Kidney (tissue), 13 donors: ENCODE measurements at regions not wholly inside any gene's neighbourhood (a gene's known extent, or its start where the extent isn't known, plus 50 kb on each side); places are given as distances from the start of the nearest gene placed in this dataset.

ENCODE experiments used
- DNase-seq, 5 donors: peaks; one replicate each; pipeline ENCODE4 v3.0.0-alpha.2; 2013 to 2020
- FAIRE-seq: peaks from 2 replicates; lab custom pipeline; 2012; peaks lifted over from hg19 to GRCh38; lab: Jason Lieb, UNC
- H3K27ac ChIP-seq, 2 donors: one replicate each; pipeline ENCODE4 v1.7.0; 2013; ENCODE audit warnings: low read depth in 2 of 2, low read length in 2 of 2, inconsistent platforms in 1 of 2
- H3K27me3 ChIP-seq: one replicate; pipeline ENCODE4 v1.7.1; 2013; ENCODE audit warnings: low read length, inconsistent platforms; ENCODE audit not compliant: control insufficient read depth, insufficient read depth
- H3K36me3 ChIP-seq, 3 donors: one replicate each; pipeline versions ENCODE4 v1.7.0 to v1.7.1; 2013; ENCODE audit warnings: low read length in 3 of 3, control low read depth in 1 of 3, inconsistent platforms in 1 of 3; ENCODE audit not compliant: insufficient read depth in 3 of 3, control insufficient read depth in 2 of 3
- H3K4me1 ChIP-seq, 3 donors: one replicate each; pipeline versions ENCODE4 v1.7.0 to v1.7.1; 2013; ENCODE audit warnings: low read length in 3 of 3, inconsistent platforms in 1 of 3, low read depth in 1 of 3; ENCODE audit not compliant: control insufficient read depth in 2 of 3, insufficient read depth in 2 of 3
- H3K4me3 ChIP-seq, 3 donors: one replicate each; pipeline versions ENCODE4 v1.7.0 to v1.8.1; 2013; ENCODE audit warnings: low read length in 3 of 3, control low read depth in 1 of 3, inconsistent platforms in 1 of 3
- H3K9ac ChIP-seq, 3 donors: one replicate each; pipeline versions ENCODE4 v1.7.0 to v1.7.1; 2013; ENCODE audit warnings: low read length in 3 of 3, control low read depth in 1 of 3, inconsistent platforms in 1 of 3
- H3K9me3 ChIP-seq, 3 donors: one replicate each; pipeline versions ENCODE4 v1.7.0 to v1.7.1; 2013; ENCODE audit warnings: low read length in 3 of 3, control low read depth in 1 of 3, inconsistent platforms in 1 of 3; ENCODE audit not compliant: control insufficient read depth in 2 of 3, insufficient read depth in 1 of 3
- CTCF ChIP-seq: IDR thresholded peaks from 3 replicates; pipeline ENCODE4 v1.5.1; 2012; ENCODE audit warnings: mild to moderate bottlenecking, moderate library complexity, borderline replicate concordance; ENCODE audit not compliant: insufficient read depth; ENCODE audit errors: extremely low read depth
- intact Hi-C: fragments of 100-400 bp; cut with DNase I; formaldehyde crosslinking; loops from one replicate; pipeline ENCODE4 v1.11.1; 2022
- donor health status: control.
- donor health status: control.
- donor health status: control.
- donor health status: control.
- donor health status: control.
- donor health status: DM: yes; HTN: yes; CAD: no.
- donor health status: Normal renal cell carcinoma (clear cell type).

GRCh38 chr1:91624331-91624730 lies 123.7 kb downstream of the CDC7 start:
- H3K9me3 ChIP-seq = no peaks in the 10 kb centered on the region
- FAIRE-seq = no peak
- TF ChIP-seq CTCF = no peak
- no peak overlapping the region for H3K4me3 ChIP-seq
- intact Hi-C loops = no loop called here
- H3K9ac ChIP-seq = no peak overlapping the region
- no peaks in the 10 kb centered on the region for H3K4me1 ChIP-seq
- DNase-seq = no peak
- no peaks in the 10 kb centered on the region for H3K36me3 ChIP-seq
- H3K27ac ChIP-seq = no peak overlapping the region
- no peaks in the 10 kb centered on the region for H3K27me3 ChIP-seq
